SK-N-MC (cell line): ENCODE measurements at regions not wholly inside any gene's neighbourhood (a gene's known extent, or its start where the extent isn't known, plus 50 kb on each side); places are given as distances from the start of the nearest gene placed in this dataset.

ENCODE experiments used
- EZH2 ChIP-seq: fragments of 200-600 bp; sonication (generic); IDR thresholded peaks from one replicate; pipeline ENCODE4 v1.6.1; 2017; ENCODE audit warnings: antibody characterized with exemption
- POLR2AphosphoS5 ChIP-seq: IDR thresholded peaks from 2 replicates; pipeline ENCODE4 v1.6.1; 2012; ENCODE audit warnings: mild to moderate bottlenecking, low read depth, low read length, borderline replicate concordance

DNA sequence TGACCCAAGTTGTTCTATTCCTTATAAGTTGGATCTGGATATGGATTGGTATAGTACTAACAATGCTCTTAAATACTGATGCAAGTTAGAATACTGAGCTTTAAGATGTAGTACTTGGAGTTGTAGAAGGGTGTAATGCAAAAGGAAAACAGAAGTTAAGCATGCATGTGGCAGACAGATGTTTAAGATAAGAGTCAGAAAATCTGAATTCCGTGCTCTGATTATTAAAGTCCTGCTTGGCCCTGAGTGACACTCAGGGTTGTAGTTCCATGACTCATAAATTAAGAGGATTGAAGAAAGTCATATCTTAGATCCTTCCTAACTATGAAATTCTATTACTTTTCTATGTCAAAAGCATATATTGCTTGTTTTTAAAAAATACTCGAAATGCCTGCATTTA is 250.6 kb downstream of the RPRM start:
- TF ChIP-seq EZH2, result no peak
- no peak for TF ChIP-seq POLR2AphosphoS5
